C4-2B (cell line): ENCODE measurements at regions not wholly inside any gene's neighbourhood (a gene's known extent, or its start where the extent isn't known, plus 50 kb on each side); places are given as distances from the start of the nearest gene placed in this dataset.

Experiments used
- H3K27ac ChIP-seq: fragments of 450-650 bp; 2 replicates; pipeline ENCODE4 v1.5.1; 2017
- CTCF ChIP-seq: fragments of 450-650 bp; conservative IDR thresholded peaks from 2 replicates; pipeline ENCODE4 v1.5.1; 2017; ENCODE audit warnings: mild to moderate bottlenecking
- ZFX ChIP-seq: fragments of 450-650 bp; IDR thresholded peaks from 2 replicates; pipeline ENCODE4 v1.6.1; 2017

GRCh38 chr6:140601021-140601808 is 1226.8 kb upstream of the CITED2 start:
- no peak overlapping the region for H3K27ac ChIP-seq

GRCh38 chr6:140599916-140600315 is 1225.5 kb upstream of the CITED2 start:
- no peak overlapping the region for H3K27ac ChIP-seq
- no peak for TF ChIP-seq CTCF
- no peak for TF ChIP-seq ZFX

More at GRCh38 chr6:140601021-140601808, 1226.8 kb upstream of the CITED2 start:
- TF ChIP-seq CTCF: no peak
- TF ChIP-seq ZFX: no peak

- TF ChIP-seq CTCF: no peak
- TF ChIP-seq ZFX: no peak
- H3K27ac ChIP-seq: no peak overlapping the region
These were observed 1222.7 kb upstream of the CITED2 start for GRCh38 chr6:140597181-140597580.

- TF ChIP-seq CTCF (no peak), ZFX (no peak)
- H3K27ac ChIP-seq: no peak overlapping the region
These were observed 1220.3 kb upstream of the CITED2 start for GRCh38 chr6:140594806-140595128.

GRCh38 chr6:140592877-140593276 is 1218.4 kb upstream of the CITED2 start:
- TF ChIP-seq CTCF (no peak), ZFX (no peak)
- H3K27ac ChIP-seq: no peak overlapping the region

GRCh38 chr6:140590641-140591040 is 1216.2 kb upstream of the CITED2 start:
- TF ChIP-seq ZFX (no peak), CTCF (no peak)
- no peak overlapping the region for H3K27ac ChIP-seq

GRCh38 chr6:140586426-140587061 is 1212.1 kb upstream of the CITED2 start:
- no peak for TF ChIP-seq CTCF
- no peak for TF ChIP-seq ZFX
- no peak overlapping the region for H3K27ac ChIP-seq
